H9 (cell line): ENCODE measurements at regions not wholly inside any gene's neighbourhood (a gene's known extent, or its start where the extent isn't known, plus 50 kb on each side); places are given as distances from the start of the nearest gene placed in this dataset.

Experiments
- DNase-seq: peaks from one replicate; pipeline ENCODE4 v3.0.0-alpha.2; 2017
- H2AFZ ChIP-seq: one replicate; pipeline ENCODE4 v1.6.1; 2013; ENCODE audit warnings: mild to moderate bottlenecking, low read length, control low read depth, moderate library complexity
- H2AK5ac ChIP-seq: 2 replicates; pipeline ENCODE4 v1.6.1; 2013; ENCODE audit warnings: low read length, control low read depth, mixed read lengths; ENCODE audit not compliant: insufficient read length
- H2BK120ac ChIP-seq: one replicate; pipeline ENCODE4 v1.6.1; 2013; ENCODE audit warnings: low read depth, mild to moderate bottlenecking, low read length, control low read depth, inconsistent platforms; ENCODE audit not compliant: poor library complexity, severe bottlenecking
- H2BK12ac ChIP-seq: 2 replicates; pipeline ENCODE4 v1.6.1; 2013; ENCODE audit warnings: low read length, control low read depth, mixed read lengths, low read depth; ENCODE audit not compliant: insufficient read length
- H2BK15ac ChIP-seq: 2 replicates; pipeline ENCODE4 v1.6.1; 2013; ENCODE audit warnings: low read depth, low read length, control low read depth
- H2BK20ac ChIP-seq: one replicate; pipeline ENCODE4 v1.6.1; 2013; ENCODE audit warnings: low read depth, mild to moderate bottlenecking, low read length, control low read depth, inconsistent platforms; ENCODE audit not compliant: poor library complexity, severe bottlenecking
- H2BK5ac ChIP-seq: 2 replicates; pipeline ENCODE4 v1.6.1; 2013; ENCODE audit warnings: low read length, control low read depth, mixed read lengths; ENCODE audit not compliant: insufficient read length
- H3K14ac ChIP-seq: 2 replicates; pipeline ENCODE4 v1.6.1; 2013; ENCODE audit warnings: low read length, control low read depth; ENCODE audit not compliant: insufficient read depth
- H3K18ac ChIP-seq: 2 replicates; pipeline ENCODE4 v1.6.1; 2013; ENCODE audit warnings: low read depth, mild to moderate bottlenecking, mixed read lengths, low read length, control low read depth; ENCODE audit not compliant: insufficient read length
- H3K23ac ChIP-seq: 2 replicates; pipeline ENCODE4 v1.6.1; 2013; ENCODE audit warnings: low read length, control low read depth, mixed read lengths, low read depth; ENCODE audit not compliant: insufficient read length
- H3K23me2 ChIP-seq: 2 replicates; pipeline ENCODE4 v1.6.1; 2013; ENCODE audit warnings: low read depth, mild to moderate bottlenecking, mixed read lengths, low read length, control low read depth; ENCODE audit not compliant: insufficient read length, poor library complexity, severe bottlenecking
- H3K27ac ChIP-seq: 2 replicates; pipeline ENCODE4 v1.5.1; 2013; ENCODE audit warnings: low read length, control low read depth, mixed read lengths, low read depth; ENCODE audit not compliant: insufficient read length
- H3K27me3 ChIP-seq: 2 replicates; pipeline ENCODE4 v1.6.1; 2013; ENCODE audit warnings: low read length, control low read depth, inconsistent platforms; ENCODE audit not compliant: insufficient read depth
- H3K4ac ChIP-seq: 2 replicates; pipeline ENCODE4 v1.6.1; 2013; ENCODE audit warnings: low read depth, mild to moderate bottlenecking, control low read depth, inconsistent platforms, low read length, moderate library complexity
- H3K4me1 ChIP-seq: 2 replicates; pipeline ENCODE4 v1.6.1; 2013; ENCODE audit warnings: low read length, control low read depth, inconsistent platforms; ENCODE audit not compliant: insufficient read depth
- H3K4me2 ChIP-seq: 2 replicates; pipeline ENCODE4 v1.6.1; 2013; ENCODE audit warnings: low read length, control low read depth, mixed read lengths; ENCODE audit not compliant: insufficient read length, insufficient read depth
- H3K56ac ChIP-seq: 2 replicates; pipeline ENCODE4 v1.6.1; 2013; ENCODE audit warnings: low read depth, mild to moderate bottlenecking, mixed read lengths, low read length, control low read depth; ENCODE audit not compliant: insufficient read length
- H3K79me1 ChIP-seq: 2 replicates; pipeline ENCODE4 v1.6.1; 2013; ENCODE audit warnings: low read depth, mild to moderate bottlenecking, moderate library complexity, low read length, control low read depth, inconsistent platforms; ENCODE audit not compliant: insufficient read depth, poor library complexity, severe bottlenecking
- H3K79me2 ChIP-seq: 2 replicates; pipeline ENCODE4 v1.6.1; 2013; ENCODE audit warnings: low read length, control low read depth, inconsistent platforms; ENCODE audit not compliant: insufficient read depth
- H3K9ac ChIP-seq: 2 replicates; pipeline ENCODE4 v1.6.1; 2013; ENCODE audit warnings: low read length, control low read depth, mixed read lengths; ENCODE audit not compliant: insufficient read length; ENCODE audit errors: extremely low read depth
- H3K9me3 ChIP-seq: one replicate; pipeline ENCODE4 v1.6.1; 2013; ENCODE audit warnings: low read depth, low read length, inconsistent platforms; ENCODE audit not compliant: control insufficient read depth
- H3T11ph ChIP-seq: one replicate; pipeline ENCODE4 v1.6.1; 2013; ENCODE audit warnings: mild to moderate bottlenecking, low read length, control low read depth, inconsistent platforms
- H4K20me1 ChIP-seq: one replicate; pipeline ENCODE4 v1.6.1; 2013; ENCODE audit not compliant: control insufficient read depth, insufficient read length, insufficient read depth
- H4K5ac ChIP-seq: 2 replicates; pipeline ENCODE4 v1.6.1; 2013; ENCODE audit warnings: low read depth, mild to moderate bottlenecking, mixed read lengths, low read length, control low read depth; ENCODE audit not compliant: insufficient read length
- H4K8ac ChIP-seq: replicated peaks from 2 replicates; pipeline ENCODE4 v1.6.1; 2013; ENCODE audit warnings: low read length, control low read depth, mixed read lengths, low read depth; ENCODE audit not compliant: insufficient read length
- H4K91ac ChIP-seq: 2 replicates; pipeline ENCODE4 v1.6.1; 2013; ENCODE audit warnings: low read depth, mild to moderate bottlenecking, moderate library complexity, mixed read lengths, low read length, control low read depth; ENCODE audit not compliant: insufficient read length
- H3K27ac Mint-ChIP-seq, 3 experiments: 2 replicates in 2 of 3; 3 replicates in 1 of 3; pipeline ENCODE4 v1.8.0; 2020 to 2021; ENCODE audit warnings: mixed read lengths in 3 of 3, mild to moderate bottlenecking in 1 of 3, moderate library complexity in 1 of 3
- H3K27me3 Mint-ChIP-seq: 2 replicates; pipeline ENCODE4 v1.8.0; 2021; ENCODE audit warnings: low read depth, mild to moderate bottlenecking, moderate library complexity, mixed read lengths
- H3K36me3 Mint-ChIP-seq, 3 experiments: 2 replicates in 2 of 3; 3 replicates in 1 of 3; pipeline ENCODE4 v1.8.0; 2020 to 2021; ENCODE audit warnings: low read depth in 3 of 3, mixed read lengths in 3 of 3; ENCODE audit not compliant: insufficient read depth in 1 of 3
- H3K4me1 Mint-ChIP-seq, 2 experiments: 2 replicates each; pipeline ENCODE4 v1.8.0; 2020; ENCODE audit warnings: mixed read lengths in 2 of 2
- H3K4me3 Mint-ChIP-seq, 2 experiments: 2 replicates in 1 of 2; 3 replicates in 1 of 2; pipeline ENCODE4 v1.8.0; 2020 to 2021; ENCODE audit warnings: mild to moderate bottlenecking in 2 of 2, mixed read lengths in 2 of 2, moderate library complexity in 1 of 2
- H3K9me3 Mint-ChIP-seq, 2 experiments: 2 replicates in 1 of 2; 3 replicates in 1 of 2; pipeline ENCODE4 v1.8.0; 2020; ENCODE audit warnings: mild to moderate bottlenecking in 2 of 2, mixed read lengths in 2 of 2, moderate library complexity in 1 of 2
- WGBS: extraction: QIAGEN DNeasy Blood & Tissue Kit; methylation state at CpG from one replicate; pipeline ENCODE4 v1.1.7; 2013; ENCODE audit warnings: missing lambda C conversion rate, low lambda C conversion rate, mixed read lengths; ENCODE audit not compliant: insufficient read length; ENCODE audit errors: extremely low coverage; 5-methylcytosine and 5-hydroxymethylcytosine counted together
- TF ChIP-seq, protein P1 (sequence below): fragments of 200-600 bp; sonication (generic); conservative IDR thresholded peaks from 3 replicates; pipeline ENCODE4 v1.8.0; 2021; ENCODE audit warnings: antibody characterized with exemption, mild to moderate bottlenecking

DNA sequence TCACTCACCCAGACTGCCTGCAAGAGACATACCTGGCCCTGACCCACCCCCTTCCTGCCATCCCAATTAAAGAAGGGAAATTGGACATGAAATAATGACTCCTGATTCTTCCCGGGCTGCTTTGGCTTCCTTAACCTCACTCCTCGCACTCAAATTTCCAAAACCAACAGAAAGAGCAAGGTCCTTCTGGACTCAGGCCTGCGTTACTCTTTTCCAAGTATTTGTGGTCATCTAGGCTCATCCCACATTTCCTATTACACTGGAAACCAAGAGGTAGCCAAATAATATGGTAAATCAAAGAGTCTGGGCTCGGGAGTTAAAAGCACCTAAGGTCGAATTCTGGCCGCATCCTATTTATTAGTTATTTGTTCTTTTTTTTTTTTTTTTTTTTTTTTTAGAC lies 359.3 kb downstream of the NPIPA8 start:
- no peaks in the 10 kb centered on the region for H3K27me3 ChIP-seq
- no CpG with 5 or more reads among the region's 6 CpGs for WGBS

More for the DNA sequence above, 359.3 kb downstream of the NPIPA8 start:
- no peak overlapping the region for H3K4me3 Mint-ChIP-seq
- H3K27me3 Mint-ChIP-seq: peaks cover 2% of the 10 kb centered on the region; the same call in 1 of the 2 replicates
- Histone ChIP-seq H3K4me2 (no peak overlapping the region), H3K56ac (no peak overlapping the region), H3K9me3 (no peaks in the 10 kb centered on the region), H3K27ac (no peak overlapping the region), H4K5ac (no peak overlapping the region), H3K23ac (no peak overlapping the region), H2BK5ac (no peak overlapping the region), H2AFZ (no peak overlapping the region), H3K14ac (no peak overlapping the region), H3K79me2 (no peaks in the 10 kb centered on the region), H3K79me1 (no peaks in the 10 kb centered on the region), H3T11ph (no peak overlapping the region), H3K23me2 (no peaks in the 10 kb centered on the region), H4K91ac (no peak overlapping the region), H2AK5ac (no peak overlapping the region), H3K4ac (no peak overlapping the region), H2BK20ac (no peak overlapping the region), H3K4me1 (peaks cover 2% of the 10 kb centered on the region; the same call in 1 of the 2 replicates), H4K8ac (no peak overlapping the region), H3K18ac (no peak overlapping the region), H4K20me1 (no peaks in the 10 kb centered on the region), H2BK12ac (no peak overlapping the region), H2BK15ac (no peak overlapping the region), H3K9ac (no peak overlapping the region), H2BK120ac (no peak overlapping the region)
- H3K9me3 Mint-ChIP-seq: peaks cover 12% of the 10 kb centered on the region in 2 experiments
- no peak overlapping the region for H3K27ac Mint-ChIP-seq
- peaks cover 2 to 12% (median 6%) of the 10 kb centered on the region in 3 experiments for H3K36me3 Mint-ChIP-seq
- TF ChIP-seq, protein P1, sequence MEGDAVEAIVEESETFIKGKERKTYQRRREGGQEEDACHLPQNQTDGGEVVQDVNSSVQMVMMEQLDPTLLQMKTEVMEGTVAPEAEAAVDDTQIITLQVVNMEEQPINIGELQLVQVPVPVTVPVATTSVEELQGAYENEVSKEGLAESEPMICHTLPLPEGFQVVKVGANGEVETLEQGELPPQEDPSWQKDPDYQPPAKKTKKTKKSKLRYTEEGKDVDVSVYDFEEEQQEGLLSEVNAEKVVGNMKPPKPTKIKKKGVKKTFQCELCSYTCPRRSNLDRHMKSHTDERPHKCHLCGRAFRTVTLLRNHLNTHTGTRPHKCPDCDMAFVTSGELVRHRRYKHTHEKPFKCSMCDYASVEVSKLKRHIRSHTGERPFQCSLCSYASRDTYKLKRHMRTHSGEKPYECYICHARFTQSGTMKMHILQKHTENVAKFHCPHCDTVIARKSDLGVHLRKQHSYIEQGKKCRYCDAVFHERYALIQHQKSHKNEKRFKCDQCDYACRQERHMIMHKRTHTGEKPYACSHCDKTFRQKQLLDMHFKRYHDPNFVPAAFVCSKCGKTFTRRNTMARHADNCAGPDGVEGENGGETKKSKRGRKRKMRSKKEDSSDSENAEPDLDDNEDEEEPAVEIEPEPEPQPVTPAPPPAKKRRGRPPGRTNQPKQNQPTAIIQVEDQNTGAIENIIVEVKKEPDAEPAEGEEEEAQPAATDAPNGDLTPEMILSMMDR: no peak
- peaks cover 7 to 17% of the 10 kb centered on the region in 2 experiments for H3K4me1 Mint-ChIP-seq
- no peak for DNase-seq
